Urinary bladder (tissue), 3 donors: ENCODE measurements at regions not wholly inside any gene's neighbourhood (a gene's known extent, or its start where the extent isn't known, plus 50 kb on each side); places are given as distances from the start of the nearest gene placed in this dataset.

ENCODE experiments used
- DNase-seq: peaks from one replicate; pipeline ENCODE4 v3.0.0-alpha.2; 2015; ENCODE audit errors: extremely low spot score
- H3K27ac ChIP-seq: one replicate; pipeline ENCODE4 v1.5.1; 2013; ENCODE audit warnings: low read depth, mild to moderate bottlenecking, moderate library complexity
- H3K36me3 ChIP-seq: one replicate; pipeline ENCODE4 v1.6.1; 2013; ENCODE audit warnings: mild to moderate bottlenecking, moderate library complexity; ENCODE audit not compliant: insufficient read depth
- H3K4me1 ChIP-seq: one replicate; pipeline ENCODE4 v1.6.1; 2013; ENCODE audit warnings: mild to moderate bottlenecking, moderate library complexity; ENCODE audit not compliant: insufficient read depth
- H3K4me3 ChIP-seq: one replicate; pipeline ENCODE4 v1.5.1; 2013; ENCODE audit warnings: low read depth, low read length
- WGBS: extraction: QIAGEN DNeasy Blood & Tissue Kit; methylation state at CpG from one replicate; pipeline ENCODE4 v1.1.7; 2013; 5-methylcytosine and 5-hydroxymethylcytosine counted together
- donor health status: healthy with polysubstance abuse.
- donor health status: healthy.

DNA sequence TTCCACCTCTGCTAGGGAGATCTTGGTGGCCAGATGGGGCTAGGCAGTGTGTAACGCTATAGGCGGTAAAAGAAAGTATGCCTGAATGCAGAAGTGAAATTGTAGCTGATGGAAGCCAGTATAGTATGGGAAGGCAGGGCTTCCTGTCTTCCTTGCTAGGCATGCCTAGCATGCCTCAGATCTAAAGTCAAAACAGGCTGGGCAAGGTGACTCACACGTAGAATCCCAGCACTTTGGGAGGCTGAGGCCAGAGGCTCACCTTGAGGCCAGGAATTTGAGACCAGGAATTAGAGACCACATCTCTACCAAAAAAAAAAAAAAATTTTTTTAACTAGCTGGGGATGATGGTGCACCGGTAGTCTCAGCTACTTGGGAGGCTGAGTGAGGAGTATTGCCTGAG is 281.7 kb upstream of the MTNR1B start:
- no peaks in the 10 kb centered on the region for H3K4me1 ChIP-seq
- no peaks in the 10 kb centered on the region for H3K36me3 ChIP-seq
- WGBS: 92% methylated on average over 4 of the region's 4 CpGs
- no peak for DNase-seq
- no peak overlapping the region for H3K27ac ChIP-seq
- H3K4me3 ChIP-seq: no peak overlapping the region

DNA sequence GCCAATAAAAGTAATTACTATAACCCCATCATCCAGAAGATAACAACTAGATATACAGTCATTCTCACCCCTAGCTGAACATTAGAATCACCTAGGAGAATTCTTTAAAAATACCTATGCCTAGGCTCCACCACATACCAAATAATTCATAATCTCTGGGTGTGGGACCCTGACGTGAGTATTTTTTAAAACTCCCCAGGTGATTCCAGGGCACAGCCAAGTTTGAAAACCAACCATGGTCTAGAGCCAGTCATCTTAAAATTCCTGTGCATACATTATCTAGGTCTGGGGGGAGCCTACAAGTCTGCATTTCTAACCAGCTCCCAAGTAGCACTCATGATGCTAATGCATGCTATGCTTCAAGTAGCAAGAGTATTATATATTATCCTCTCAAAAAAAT is 281.0 kb upstream of the MTNR1B start:
- 83% methylated on average over 1 of the region's 1 CpG for WGBS

DNA sequence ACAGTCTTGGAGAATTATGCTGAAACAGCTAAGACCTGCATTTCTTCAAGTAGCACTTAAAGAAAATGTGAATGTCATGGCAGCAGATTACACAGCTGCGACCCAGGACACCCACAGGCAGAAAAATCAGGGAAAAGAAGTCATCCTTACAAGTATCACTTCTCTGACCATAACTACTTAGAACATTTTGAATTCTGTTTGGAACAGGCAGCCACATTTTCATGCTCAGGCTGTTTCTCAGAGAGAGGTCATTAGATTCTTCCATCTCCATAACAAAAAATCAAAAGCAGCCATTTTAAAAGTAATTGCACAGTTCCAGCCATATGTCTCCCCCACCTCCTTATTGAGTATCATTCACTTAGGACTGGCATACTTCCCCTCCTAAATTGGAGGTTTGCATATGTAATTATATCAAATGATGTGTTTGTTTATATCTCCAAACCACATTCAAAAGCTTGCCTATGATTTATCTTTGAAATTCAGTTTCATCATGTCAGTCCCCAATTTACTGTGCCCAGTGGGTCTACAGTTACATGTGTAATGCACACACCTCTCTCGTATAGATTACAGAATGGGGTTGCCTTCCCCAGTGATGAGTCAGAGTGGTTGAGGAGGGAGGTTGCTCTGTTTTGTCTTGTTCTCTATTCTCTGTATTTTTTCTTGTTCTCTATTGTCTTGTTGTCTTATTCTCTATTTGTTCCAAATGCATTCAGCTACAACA is 276.5 kb upstream of the MTNR1B start:
- H3K36me3 ChIP-seq: no peaks in the 10 kb centered on the region
- no peak overlapping the region for H3K27ac ChIP-seq
- 80% methylated on average over 2 of the region's 2 CpGs for WGBS
- H3K4me3 ChIP-seq: no peak overlapping the region
- H3K4me1 ChIP-seq: no peaks in the 10 kb centered on the region
- no peak for DNase-seq

More for the DNA sequence above, 281.0 kb upstream of the MTNR1B start:
- DNase-seq: no peak
- H3K4me1 ChIP-seq: no peaks in the 10 kb centered on the region
- no peaks in the 10 kb centered on the region for H3K36me3 ChIP-seq
- no peak overlapping the region for H3K4me3 ChIP-seq
- no peak overlapping the region for H3K27ac ChIP-seq

DNA sequence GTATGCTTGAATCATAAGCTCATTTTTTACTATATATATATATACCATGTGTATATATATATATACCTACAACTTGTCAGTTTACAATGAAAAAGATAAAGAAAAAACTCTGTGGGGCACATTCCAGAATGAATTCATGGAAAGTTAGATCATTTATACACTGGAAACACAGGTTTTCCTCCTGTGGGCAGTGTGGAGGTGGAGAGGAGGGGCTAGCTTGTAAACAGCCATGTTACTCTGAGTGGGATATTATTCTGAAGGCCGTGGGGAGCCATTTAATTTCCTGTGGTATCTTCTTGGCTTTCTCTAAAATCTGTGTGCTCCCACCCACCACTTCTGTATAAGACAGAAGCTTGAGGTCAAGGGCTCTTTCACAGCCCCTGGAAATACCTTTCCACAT is 273.4 kb upstream of the MTNR1B start:
- Histone ChIP-seq H3K36me3 (no peaks in the 10 kb centered on the region), H3K4me3 (no peak overlapping the region), H3K4me1 (no peaks in the 10 kb centered on the region), H3K27ac (no peak overlapping the region)
- 84% methylated on average over 1 of the region's 1 CpG for WGBS
- DNase-seq: no peak

DNA sequence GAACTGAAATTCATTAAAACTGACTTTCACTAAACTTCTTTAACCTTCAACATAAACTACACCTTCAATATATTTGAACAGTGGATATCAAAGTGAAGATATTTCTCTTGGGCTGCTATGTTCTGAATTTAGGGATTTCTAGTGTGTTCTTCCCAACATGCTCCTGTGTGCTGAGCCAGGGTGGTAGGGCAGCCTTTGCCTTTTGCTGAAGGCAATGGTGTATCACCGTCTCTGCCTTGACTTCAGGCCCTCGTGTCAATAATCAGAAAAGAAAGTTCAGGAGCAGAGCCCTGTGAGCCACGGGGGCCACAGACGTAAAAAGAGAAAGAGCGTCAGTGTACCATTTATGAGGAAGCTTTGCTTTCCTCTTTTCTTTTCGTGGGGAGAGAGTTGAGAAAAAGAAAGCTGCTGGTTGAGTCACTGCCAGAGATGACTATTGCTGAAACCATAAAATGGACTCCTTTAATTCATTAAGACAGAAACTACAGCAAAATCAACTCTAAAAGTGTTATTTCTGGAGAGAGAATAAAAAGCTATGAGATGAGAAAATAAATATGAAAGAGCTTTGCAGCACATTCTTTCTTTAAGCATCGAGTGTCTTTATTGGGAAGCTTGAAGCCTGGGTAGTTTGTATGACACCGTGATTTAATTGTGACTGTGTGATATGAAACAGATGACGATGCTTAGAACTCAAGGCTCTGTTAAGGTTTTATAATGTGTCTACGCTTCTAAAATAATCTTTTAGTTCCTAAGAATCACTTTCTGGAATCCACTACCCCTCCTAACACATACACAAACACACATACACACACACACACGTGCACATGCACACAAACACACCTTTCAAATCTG is 271.8 kb upstream of the MTNR1B start:
- H3K36me3 ChIP-seq: no peaks in the 10 kb centered on the region
- H3K4me1 ChIP-seq: no peaks in the 10 kb centered on the region
- 26% methylated on average over 11 of the region's 11 CpGs for WGBS
- no peak overlapping the region for H3K27ac ChIP-seq
- DNase-seq: no peak
- H3K4me3 ChIP-seq: no peak overlapping the region

DNA sequence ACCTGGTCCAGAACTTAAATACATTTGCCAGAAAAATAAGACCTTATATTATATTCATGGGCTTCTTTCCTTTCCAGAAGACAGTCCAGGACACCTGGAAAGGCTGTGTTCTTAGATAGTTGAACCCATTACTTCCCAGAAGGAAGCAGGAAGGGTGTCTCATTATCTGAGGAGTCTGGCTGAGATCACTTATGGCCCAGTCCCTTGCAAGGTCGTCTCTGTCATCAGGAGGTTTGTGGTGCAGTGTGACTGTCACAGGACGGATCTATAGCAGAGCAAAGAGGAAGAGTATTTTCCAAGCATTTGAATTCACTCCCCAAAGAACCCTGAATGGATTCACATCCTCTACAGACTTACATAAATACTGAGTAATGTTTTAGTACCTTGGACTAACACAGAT is 270.7 kb upstream of the MTNR1B start:
- DNase-seq: no peak
- H3K27ac ChIP-seq: no peak overlapping the region
- no peaks in the 10 kb centered on the region for H3K36me3 ChIP-seq
- H3K4me3 ChIP-seq: no peak overlapping the region
- H3K4me1 ChIP-seq: no peaks in the 10 kb centered on the region
- 61% methylated on average over 2 of the region's 2 CpGs for WGBS

DNA sequence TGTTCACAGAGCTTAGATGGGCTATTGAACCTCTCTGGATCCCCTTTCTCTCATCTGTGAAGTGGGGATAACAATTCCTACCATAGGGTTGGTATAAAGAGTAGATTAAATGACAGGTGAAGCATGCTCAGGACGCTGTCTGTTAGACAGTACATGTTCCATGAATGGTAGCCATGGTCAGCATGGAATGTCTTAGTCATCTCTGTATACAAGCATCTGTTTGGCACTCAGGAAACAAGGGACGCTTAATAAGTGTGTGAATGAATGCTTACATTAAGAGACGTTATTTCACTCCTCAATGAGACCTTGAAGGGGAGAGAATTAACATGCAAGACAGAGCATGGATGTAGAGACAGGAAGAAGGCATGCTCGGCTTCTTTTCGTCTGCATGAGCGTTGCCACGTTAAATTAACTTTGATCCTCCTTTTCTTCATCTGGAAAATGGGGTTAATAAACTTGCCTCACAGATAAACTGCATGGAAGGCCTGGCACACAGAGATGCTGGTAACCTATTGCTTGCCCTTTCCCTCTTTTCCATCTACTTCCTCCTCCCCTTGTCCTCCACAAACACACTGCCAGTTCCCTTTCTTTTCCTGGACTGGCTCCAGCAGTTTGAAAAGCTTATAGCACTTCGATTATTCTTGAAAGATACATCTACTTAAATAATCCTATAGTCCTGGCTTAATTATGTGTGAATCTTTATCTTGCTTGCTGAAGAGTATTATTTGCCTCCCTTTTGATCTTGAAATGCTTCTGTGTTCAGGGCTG is 267.2 kb upstream of the MTNR1B start:
- WGBS: 82% methylated on average over 8 of the region's 8 CpGs
- no peak for DNase-seq
- Histone ChIP-seq H3K36me3 (no peaks in the 10 kb centered on the region), H3K4me1 (no peaks in the 10 kb centered on the region), H3K4me3 (no peak overlapping the region), H3K27ac (no peak overlapping the region)

DNA sequence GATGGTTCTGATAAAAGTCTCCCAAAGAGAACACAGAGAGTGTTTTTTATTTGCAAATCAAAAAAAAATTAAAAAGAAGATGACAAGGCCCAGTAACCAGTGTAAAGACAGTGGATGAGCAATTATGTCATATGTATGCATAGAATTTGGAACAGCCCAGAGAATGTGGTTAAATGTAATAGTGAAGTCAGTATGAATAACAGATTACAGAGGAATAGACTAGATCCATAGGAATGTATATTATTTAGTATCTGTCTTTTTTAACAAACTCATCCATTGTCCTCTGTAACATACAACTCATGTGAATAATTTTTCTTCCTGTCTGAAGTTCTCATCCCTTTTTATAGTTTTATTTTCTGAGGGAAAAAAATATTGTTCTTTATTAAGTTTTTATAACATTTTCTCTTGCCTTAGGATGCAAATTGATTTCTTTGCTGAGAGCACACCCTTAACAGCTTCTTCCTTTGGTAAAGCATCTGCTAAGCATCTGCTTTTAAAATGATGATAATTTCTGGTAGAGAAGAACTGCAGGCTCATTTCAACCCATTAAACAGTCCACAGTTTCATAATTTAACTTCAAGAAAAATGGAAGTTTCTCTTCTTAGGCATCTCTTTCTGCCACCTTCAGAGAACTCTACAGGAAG is 266.5 kb upstream of the MTNR1B start:
- Histone ChIP-seq H3K27ac (no peak overlapping the region), H3K36me3 (no peaks in the 10 kb centered on the region), H3K4me3 (no peak overlapping the region), H3K4me1 (no peaks in the 10 kb centered on the region)
- DNase-seq: no peak

DNA sequence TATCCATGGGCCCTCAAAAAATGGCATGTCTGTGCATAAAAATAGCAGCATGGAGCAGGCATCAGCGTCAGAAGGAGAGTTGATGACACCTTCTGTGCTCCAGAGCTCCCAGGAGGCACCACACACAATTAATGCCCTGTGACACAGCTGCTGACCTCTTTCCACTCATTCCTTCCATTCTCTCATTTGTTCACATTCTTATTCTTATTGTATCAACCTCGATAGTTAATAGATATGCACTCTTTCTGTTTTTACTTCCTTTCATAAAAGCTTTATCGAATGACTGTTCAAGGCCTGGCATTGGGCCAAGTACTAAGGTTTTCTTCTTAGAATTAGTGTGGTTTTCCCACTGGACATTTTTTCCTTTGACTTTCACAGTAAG is 266.0 kb upstream of the MTNR1B start:
- Histone ChIP-seq H3K4me3 (no peak overlapping the region), H3K27ac (no peak overlapping the region), H3K4me1 (no peaks in the 10 kb centered on the region), H3K36me3 (no peaks in the 10 kb centered on the region)
- 45% methylated on average over 3 of the region's 3 CpGs for WGBS
- DNase-seq: no peak

DNA sequence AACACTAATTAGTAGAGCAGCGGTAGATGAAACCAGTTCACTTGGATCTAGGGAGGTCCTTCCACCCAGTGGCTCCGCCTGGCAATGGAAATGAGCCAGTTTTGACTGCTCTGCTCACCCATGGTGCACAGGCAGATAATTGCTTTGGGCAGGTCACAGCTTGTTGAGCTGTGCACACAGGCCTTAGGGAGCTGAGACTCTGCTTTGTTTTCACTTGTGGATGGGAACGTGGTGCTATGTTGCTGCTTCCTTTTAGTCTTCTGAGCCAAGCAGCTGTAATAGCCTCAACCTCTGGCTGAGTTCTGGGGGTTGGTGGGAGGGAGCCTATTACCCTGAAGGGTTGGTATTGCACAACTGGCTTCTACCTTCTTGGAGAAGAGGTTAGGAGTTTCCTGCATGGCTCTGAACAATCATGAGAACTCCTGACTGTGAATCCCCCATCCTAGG is 262.3 kb upstream of the MTNR1B start:
- H3K4me3 ChIP-seq: no peak overlapping the region
- no peak overlapping the region for H3K27ac ChIP-seq
- WGBS: 70% methylated on average over 3 of the region's 3 CpGs
- no peaks in the 10 kb centered on the region for H3K4me1 ChIP-seq
- peak; percentile 57 for DNase-seq
- no peaks in the 10 kb centered on the region for H3K36me3 ChIP-seq

DNA sequence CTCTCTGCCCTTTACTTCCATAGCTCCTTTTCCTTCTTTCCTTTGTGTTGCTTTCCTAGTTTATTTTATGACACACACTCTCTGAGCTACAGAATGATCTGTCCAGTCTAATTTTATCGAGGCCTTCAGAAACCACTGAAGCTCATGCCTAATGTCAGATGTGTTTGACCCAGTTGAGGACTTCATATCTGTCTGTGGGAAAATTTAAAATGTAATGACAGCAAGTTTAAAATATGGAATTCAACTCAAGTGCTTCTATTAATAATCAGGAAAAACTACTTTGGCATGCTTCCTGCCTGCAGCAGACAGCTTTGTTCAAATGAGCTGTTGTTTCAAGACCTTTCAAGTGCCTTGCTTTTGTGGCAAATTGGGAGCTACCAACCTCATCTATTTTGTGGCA is 261.8 kb upstream of the MTNR1B start:
- DNase-seq: no peak
- Histone ChIP-seq H3K27ac (no peak overlapping the region), H3K36me3 (no peaks in the 10 kb centered on the region), H3K4me1 (no peaks in the 10 kb centered on the region), H3K4me3 (no peak overlapping the region)
- WGBS: 24% methylated on average over 1 of the region's 1 CpG

DNA sequence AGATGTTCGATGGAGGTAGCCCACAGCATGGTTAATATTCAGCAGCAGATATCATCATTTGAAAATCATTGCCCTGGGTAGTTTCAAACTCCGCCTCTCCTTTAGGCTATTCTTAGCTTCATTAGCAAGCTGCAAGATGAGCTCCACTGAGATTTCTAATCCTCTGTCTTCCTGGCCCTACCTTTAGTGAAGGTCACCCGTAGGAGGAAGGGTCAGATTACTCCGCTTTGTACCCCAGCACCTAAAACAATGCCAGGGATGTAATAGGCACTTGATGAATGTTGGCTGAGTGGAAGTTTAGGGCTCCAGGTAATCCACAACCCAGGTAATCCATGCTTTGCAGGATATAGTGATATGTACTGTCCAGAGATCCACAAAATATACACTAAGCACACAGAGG is 260.1 kb upstream of the MTNR1B start:
- DNase-seq: no peak
- 94% methylated on average over 4 of the region's 4 CpGs for WGBS

DNA sequence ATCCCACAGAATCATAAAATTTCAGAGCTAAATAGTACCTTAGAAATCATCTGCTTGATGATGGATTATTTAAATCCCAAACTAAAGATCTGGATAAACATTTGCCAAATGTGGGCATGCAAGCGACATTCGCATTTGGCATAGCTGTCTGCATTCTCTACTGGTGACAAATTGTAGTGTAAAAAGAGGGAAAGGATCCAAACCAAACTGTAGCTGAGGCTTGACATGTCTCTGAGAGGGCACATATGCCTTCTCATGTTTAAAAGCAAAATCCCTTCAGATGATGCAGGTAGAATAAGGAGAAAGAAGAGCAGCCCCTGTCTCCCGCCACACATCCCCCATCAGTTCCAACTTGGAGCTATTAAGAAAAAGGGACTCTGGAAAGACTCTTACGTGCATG is 257.5 kb upstream of the MTNR1B start:
- DNase-seq: no peak
- H3K27ac ChIP-seq: no peak overlapping the region
- H3K4me1 ChIP-seq: no peaks in the 10 kb centered on the region
- WGBS: 67% methylated on average over 4 of the region's 4 CpGs
- H3K36me3 ChIP-seq: no peaks in the 10 kb centered on the region
- H3K4me3 ChIP-seq: no peak overlapping the region

More for the DNA sequence above, 260.1 kb upstream of the MTNR1B start:
- no peak overlapping the region for H3K27ac ChIP-seq
- H3K36me3 ChIP-seq: no peaks in the 10 kb centered on the region
- H3K4me1 ChIP-seq: no peaks in the 10 kb centered on the region
- no peak overlapping the region for H3K4me3 ChIP-seq
